ENCODE measurements at regions not wholly inside any gene's neighbourhood (a gene's known extent, or its start where the extent isn't known, plus 50 kb on each side); places are given as distances from the start of the nearest gene placed in this dataset.

- TF ChIP-seq CTCF (IDR thresholded peaks at IDR 0.05; ENCODE audit: low read depth, low read length) = no peak
- DNase-seq (ENCODE audit: low read depth, low spot score) = no peak
- no peak overlapping the region for H3K4me3 ChIP-seq (ENCODE audit: low read depth, low read length)
- in situ Hi-C loops (cut with HindIII; ENCODE audit: low sequenced_read_pairs) = no loop called here
Measured at GRCh38 chr1:203401199-203401877, 50.4 kb upstream of the FMOD start.

- in situ Hi-C loops (cut with HindIII; ENCODE audit: low sequenced_read_pairs) = no loop called here
- no peak overlapping the region for H3K4me3 ChIP-seq (ENCODE audit: low read depth, low read length)
- no peak for TF ChIP-seq CTCF (IDR thresholded peaks at IDR 0.05; ENCODE audit: low read depth, low read length)
- no peak for DNase-seq (ENCODE audit: low read depth, low spot score)
Measured at GRCh38 chr1:203402152-203402551, 51.2 kb upstream of the FMOD start.

GRCh38 chr1:203402629-203403337 is 51.9 kb upstream of the FMOD start:
- H3K4me3 ChIP-seq (ENCODE audit: low read depth, low read length) = no peak overlapping the region
- DNase-seq (ENCODE audit: low read depth, low spot score) = peak; percentile 71
- in situ Hi-C loops (cut with HindIII; ENCODE audit: low sequenced_read_pairs) = no loop called here
- TF ChIP-seq CTCF (IDR thresholded peaks at IDR 0.05; ENCODE audit: low read depth, low read length) = no peak

- TF ChIP-seq CTCF (IDR thresholded peaks at IDR 0.05; ENCODE audit: low read depth, low read length) = no peak
- H3K4me3 ChIP-seq (ENCODE audit: low read depth, low read length) = no peak overlapping the region
- in situ Hi-C loops (cut with HindIII; ENCODE audit: low sequenced_read_pairs) = no loop called here
- no peak for DNase-seq (ENCODE audit: low read depth, low spot score)
Measured at GRCh38 chr1:203403586-203403985, 52.7 kb upstream of the FMOD start.

- in situ Hi-C loops (cut with HindIII; ENCODE audit: low sequenced_read_pairs) = no loop called here
- H3K4me3 ChIP-seq (ENCODE audit: low read depth, low read length) = no peak overlapping the region
- no peak for TF ChIP-seq CTCF (IDR thresholded peaks at IDR 0.05; ENCODE audit: low read depth, low read length)
- DNase-seq (ENCODE audit: low read depth, low spot score) = no peak
Measured at GRCh38 chr1:203404546-203404945, 53.6 kb upstream of the FMOD start.

- no peak for DNase-seq (ENCODE audit: low read depth, low spot score)
- no peak overlapping the region for H3K4me3 ChIP-seq (ENCODE audit: low read depth, low read length)
- in situ Hi-C loops (cut with HindIII; ENCODE audit: low sequenced_read_pairs) = no loop called here
- no peak for TF ChIP-seq CTCF (IDR thresholded peaks at IDR 0.05; ENCODE audit: low read depth, low read length)
Measured at GRCh38 chr1:203405703-203406438, 54.9 kb upstream of the FMOD start.
